ENCODE measurements at regions not wholly inside any gene's neighbourhood (a gene's known extent, or its start where the extent isn't known, plus 50 kb on each side); places are given as distances from the start of the nearest gene placed in this dataset.

- DNase-seq (ENCODE audit: low read depth in 2 of 2): no peak
Observed at GRCh38 chr9:32248189-32248712, 136.2 kb upstream of the ACO1 start.

DNA sequence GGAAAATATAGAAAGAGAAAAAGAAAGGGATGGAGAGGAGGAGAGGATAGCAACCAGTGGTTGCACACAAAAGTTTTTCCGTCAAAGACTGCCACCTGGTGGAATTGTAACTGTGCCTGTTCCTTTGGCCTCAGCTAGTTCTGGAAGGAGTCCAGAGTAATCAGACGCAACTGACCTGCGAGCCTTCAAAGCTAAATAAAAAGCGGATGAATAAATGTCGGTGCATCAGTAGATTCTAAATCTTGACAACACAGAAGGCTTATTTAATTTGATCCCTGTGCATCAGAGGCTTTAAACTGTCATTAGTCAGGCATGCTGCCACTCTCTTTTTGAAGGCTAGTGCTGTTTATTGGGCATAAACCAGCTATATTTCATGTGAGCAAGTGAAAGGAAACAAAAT is 132.9 kb upstream of the ACO1 start:
- no peak for DNase-seq (ENCODE audit: low read depth in 2 of 2)

GRCh38 chr9:32253731-32254130 is 130.7 kb upstream of the ACO1 start:
- DNase-seq (ENCODE audit: low read depth in 2 of 2): no peak

GRCh38 chr9:32255026-32255425 is 129.4 kb upstream of the ACO1 start:
- no peak for DNase-seq (ENCODE audit: low read depth in 2 of 2)

- no peak for DNase-seq (ENCODE audit: low read depth in 2 of 2)
Observed at GRCh38 chr9:32258482-32258881, 126.0 kb upstream of the ACO1 start.

DNA sequence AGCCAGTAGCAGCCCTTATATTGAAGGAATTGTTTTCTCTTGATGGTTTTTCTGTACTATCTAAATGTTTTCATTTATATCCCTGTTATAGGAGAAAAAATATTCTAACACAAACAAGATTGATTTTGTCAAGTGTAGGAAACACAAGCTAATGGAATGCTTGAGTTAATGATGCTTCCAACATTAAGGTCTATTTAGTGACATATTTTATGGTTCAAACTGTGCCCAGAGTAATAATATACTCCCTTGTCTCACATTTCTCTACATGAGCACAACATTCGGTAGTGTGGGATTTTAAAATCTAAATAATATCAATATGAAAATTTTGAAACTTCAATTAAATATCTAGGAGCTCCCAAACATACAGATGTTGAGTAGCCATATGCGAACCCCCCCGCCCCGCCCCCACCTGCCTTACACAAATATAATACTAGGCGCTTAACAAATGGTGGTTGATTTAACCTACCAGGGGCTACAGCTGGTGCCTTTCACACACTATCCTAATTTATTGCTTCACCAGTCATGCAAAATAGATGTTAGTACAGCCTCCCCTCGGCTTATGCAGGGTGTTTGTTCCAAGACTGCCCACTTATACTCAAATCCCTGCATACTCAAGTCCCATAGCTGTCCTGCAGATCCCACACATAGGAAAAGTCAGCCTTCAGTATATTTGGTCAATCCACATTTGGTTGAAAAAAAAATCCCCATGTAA is 124.1 kb upstream of the ACO1 start:
- DNase-seq (ENCODE audit: low read depth in 2 of 2): no peak

DNA sequence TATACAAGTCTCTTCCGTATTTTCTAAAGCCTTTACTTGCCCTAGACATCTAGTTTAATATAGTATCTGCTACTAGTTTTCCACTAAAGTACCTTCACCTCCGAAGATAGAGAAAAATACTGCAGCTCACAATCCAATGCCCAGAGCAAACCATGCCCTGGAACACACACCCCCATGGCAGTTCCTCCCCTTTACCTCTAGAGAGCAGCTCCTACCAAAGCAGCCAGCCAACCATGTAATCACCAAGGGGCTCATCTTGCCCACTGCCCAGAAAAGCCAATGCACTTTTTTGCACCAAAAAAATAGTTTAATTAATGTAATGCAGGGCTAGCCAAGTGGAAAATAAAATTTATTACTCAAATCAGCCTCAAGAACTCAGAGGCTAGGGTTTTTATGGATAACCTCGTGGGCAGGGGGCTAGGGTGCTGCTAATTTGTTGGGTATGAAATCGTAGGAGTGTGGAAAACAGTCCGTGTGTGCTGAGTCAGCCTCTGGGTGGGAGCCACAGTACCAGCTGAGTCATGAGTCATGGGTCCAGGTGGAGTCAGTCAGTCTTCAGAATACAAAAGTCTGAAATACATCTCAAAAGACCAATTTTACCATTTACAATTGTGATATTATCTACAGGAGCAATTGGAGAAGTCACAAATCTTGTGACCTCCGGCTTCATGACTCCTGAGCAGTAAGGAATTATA is 120.1 kb upstream of the ACO1 start:
- no peak for DNase-seq (ENCODE audit: low read depth in 2 of 2)

DNA sequence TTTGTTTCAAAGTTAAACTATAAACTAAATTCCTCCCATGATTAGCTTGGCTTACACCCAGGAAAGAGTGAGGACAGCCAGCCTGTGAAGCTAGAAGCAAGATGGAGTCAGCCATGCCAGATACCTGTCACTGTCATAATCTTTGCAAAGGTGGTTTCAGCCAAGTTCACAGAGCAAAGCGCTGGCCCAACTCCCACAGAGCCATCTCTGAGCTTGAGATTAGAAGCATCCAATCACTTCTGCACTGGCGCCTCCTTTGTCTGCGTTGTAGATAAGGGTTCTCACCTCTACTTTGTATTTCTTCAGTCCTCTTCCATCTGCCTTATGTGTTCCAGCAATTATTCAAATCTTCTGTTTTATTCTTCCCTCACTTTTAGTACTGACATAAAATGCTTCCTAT is 119.4 kb upstream of the ACO1 start:
- no peak for DNase-seq (ENCODE audit: low read depth in 2 of 2)

DNA sequence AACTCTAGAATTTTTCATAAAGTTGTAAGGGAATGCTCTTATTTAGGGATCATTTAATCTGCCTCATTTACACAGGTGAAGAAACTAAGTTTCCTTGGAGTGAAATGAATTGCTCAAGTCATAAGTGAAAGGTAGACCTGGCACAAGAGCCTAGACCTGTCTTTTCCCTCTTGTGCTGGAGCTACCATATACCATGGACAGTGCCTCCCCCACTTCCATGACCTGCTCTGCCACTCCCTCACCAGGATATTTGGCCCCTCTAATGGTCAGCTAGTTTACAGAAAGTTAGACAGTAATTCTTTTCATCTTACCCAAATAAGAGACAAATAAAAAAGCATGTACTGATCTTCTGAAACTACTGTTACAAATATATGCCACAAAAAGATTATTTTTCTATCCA is 105.5 kb upstream of the ACO1 start:
- no peak for DNase-seq (ENCODE audit: low read depth in 2 of 2)

GRCh38 chr9:32289756-32290155 is 94.7 kb upstream of the ACO1 start:
- no peak for DNase-seq (ENCODE audit: low read depth in 2 of 2)

DNA sequence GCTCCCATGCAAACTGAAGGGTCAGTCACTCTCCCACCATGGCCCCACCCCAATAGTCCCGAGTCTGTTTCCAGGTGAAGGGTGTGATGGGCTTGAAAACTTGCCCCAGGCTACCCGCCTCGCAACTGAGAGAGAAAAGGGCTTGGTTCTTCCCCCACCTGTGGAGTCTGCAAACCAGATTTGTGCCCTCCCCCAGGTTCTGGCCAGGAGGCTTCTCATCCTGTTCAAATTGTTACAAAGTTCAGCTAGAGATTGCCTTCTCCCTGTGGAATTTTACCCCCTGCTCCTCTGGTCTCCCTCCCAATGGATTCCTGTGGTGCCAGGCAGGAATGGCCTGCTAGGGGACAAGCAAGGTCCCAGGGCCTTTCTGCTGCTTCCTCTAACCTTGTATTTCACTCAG is 93.1 kb upstream of the ACO1 start:
- DNase-seq (ENCODE audit: low read depth in 2 of 2): no peak

DNA sequence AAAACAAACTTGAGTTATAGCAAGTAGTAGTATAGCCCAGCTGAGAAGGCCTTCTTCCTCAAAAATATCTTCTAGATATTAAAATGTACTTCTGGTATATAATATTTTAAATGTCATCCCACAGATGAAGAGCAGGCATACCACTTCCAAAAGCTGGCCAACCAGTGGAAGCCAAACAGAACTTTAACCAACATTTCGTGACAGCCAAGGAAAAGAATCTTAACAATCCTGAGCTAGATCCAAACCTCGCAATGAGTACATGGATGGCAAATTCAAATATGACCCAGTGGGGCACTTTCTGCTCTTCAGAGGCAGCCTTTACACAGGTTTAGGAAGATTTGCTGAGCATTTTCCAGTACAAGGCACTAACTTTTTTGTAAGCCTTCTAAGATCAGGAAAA is 91.8 kb upstream of the ACO1 start:
- no peak for DNase-seq (ENCODE audit: low read depth in 2 of 2)

DNA sequence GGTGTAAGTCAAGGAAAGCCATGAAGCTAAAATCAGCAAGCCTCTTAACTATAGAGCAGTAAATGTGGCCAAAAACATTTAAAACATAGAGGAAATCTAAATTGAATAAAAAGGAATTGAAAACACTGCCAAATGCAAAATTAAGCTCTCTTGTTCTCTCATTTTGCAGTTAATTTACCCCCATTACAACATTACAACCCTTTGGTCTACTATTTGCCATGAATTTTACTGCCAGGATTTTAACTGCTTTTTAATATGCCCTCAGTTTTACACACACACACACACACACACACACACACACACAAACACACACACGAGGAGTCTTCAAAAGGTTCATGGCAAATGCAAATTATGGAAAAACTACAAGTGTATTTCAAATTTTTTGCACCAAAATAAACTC is 91.4 kb upstream of the ACO1 start:
- no peak for DNase-seq (ENCODE audit: low read depth in 2 of 2)

DNA sequence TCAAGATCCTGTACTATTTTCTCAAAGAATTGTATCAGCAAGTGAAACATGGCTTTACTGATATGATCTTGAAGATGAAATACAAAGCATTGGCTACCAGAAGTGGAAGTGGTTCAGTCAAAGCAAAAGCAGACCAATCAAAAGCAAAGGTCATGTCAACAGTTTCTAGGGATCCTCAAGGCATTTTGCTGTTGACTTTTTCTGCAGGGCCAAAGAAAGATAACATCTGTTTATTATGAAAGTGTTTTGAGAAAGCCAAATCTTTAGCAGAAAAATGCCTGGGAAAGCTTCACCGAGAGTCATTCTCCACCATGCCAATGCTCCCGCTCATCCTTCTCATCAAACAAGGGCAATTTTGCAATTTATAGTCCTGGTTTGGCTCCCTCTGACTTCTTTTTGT is 90.3 kb upstream of the ACO1 start:
- no peak for DNase-seq (ENCODE audit: low read depth in 2 of 2)

GRCh38 chr9:32300373-32300772 is 84.1 kb upstream of the ACO1 start:
- DNase-seq (ENCODE audit: low read depth in 2 of 2): no peak

DNA sequence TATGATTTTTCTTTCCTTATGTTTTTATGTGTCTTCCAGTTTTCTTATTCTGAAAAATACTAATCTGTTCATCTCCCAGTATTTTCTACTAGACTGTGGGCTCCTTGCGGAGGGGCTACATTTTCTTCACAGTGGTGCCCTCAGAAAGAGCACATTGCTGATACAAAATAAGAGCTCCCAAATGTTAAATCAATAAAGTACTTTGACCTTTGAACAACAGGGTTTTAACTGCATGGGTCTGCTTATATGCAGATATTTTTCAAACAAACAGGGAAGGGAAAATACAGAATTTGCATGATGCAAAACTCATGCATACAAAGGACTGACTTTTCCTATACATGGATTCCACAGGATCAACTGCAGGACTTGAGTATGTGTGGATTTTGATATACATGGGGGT is 79.9 kb upstream of the ACO1 start:
- DNase-seq (ENCODE audit: low read depth in 2 of 2): no peak

- no peak for DNase-seq (ENCODE audit: low read depth in 2 of 2)
Observed at GRCh38 chr9:32306006-32306405, 78.4 kb upstream of the ACO1 start.

DNA sequence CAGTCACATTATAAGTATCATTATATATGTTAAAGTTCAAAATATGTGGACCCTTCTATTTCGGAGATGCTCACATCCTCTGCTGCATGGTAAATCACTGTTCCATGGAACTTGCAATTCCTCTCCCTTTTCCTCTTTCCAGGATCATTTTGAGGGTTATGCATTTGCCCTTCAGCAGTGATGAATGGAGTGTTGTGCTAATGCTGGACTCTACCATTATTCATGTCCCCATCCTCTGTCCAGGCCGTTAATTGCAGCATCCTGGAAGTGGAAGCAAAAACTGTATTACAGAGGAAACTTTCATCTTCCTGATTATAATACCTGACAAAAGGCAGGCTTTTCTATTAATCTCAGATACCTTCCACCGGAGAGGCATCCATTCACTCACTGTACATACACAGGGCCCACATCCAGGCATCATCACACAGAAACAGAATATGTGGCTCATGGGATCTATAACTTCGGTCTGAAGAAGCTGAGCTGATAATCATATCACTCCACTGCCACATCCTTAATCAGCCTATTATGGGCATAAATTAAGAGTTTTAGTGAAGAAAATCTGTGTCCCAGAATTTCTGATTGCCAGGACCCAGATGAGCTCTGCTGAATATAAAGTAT is 65.0 kb upstream of the ACO1 start:
- no peak for DNase-seq (ENCODE audit: low read depth in 2 of 2)

DNA sequence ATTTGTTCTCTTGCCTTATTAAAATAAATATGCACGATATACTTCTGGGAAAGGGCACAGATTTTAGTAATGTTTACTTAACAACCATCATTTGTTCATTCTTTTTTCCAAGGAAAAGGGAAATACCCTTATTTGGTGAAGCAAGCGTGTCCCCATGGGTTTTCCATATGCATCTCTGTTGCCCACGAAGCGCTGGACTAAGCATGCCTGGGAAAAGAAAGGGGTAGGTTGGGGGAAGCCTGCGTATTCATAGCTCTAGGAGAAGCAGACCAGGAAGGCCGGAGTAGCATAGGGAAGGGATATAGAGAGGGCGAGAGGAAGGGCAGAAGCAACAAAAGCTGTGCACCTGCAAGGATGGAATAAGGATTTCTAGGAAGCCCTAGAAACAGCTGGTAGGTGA is 61.8 kb upstream of the ACO1 start:
- DNase-seq (ENCODE audit: low read depth in 2 of 2): no peak

DNA sequence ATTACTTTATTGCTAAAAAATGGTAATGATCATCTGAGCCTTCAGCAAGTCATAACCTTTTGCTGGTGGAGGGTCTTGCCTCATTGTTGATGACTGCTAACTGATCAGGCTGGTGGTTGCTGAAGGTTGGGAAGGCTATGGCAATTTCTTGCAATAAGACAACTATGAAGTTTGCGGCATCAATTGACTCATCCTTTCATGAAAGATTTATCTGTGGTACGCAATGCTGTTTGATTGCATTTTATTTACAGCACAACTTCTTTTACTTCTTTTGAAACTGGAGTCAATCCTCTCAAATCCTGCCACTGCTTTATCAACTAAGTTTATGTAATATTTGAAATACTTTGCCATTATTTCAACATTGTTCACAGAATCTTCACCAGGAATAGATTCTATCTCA is 58.3 kb upstream of the ACO1 start:
- DNase-seq (ENCODE audit: low read depth in 2 of 2): no peak

- DNase-seq (ENCODE audit: low read depth in 2 of 2): no peak
Observed at GRCh38 chr9:32331240-32331639, 53.2 kb upstream of the ACO1 start.

DNA sequence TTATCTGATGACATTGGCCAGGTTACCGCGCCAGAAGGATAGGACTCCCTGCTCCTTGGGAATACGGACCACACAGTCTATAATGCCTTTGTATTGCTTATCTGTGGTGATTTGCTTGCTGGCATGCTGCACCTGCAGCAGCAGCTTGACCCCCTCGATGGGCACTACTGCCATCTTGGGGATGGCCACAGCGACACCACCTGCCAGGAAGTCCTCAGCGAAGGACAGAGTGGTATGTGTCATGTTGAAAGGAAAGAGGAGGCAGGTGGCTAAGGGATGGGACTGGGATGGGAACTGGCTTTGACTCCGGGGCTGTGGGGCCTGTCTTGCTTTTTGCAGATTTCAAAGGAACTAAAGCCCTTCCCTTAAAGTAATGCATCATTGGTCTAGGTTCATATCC is 50.3 kb upstream of the ACO1 start:
- no peak for DNase-seq (ENCODE audit: low read depth in 2 of 2)
